ENCODE measurements at regions not wholly inside any gene's neighbourhood (a gene's known extent, or its start where the extent isn't known, plus 50 kb on each side); places are given as distances from the start of the nearest gene placed in this dataset.

- H3K4me1 Mint-ChIP-seq: peaks cover 21% of the 10 kb centered on the region
- no peak for TF ChIP-seq CTCF (IDR thresholded peaks at IDR 0.05; ENCODE audit: unreplicated experiment)
- H3K36me3 Mint-ChIP-seq: no peaks in the 10 kb centered on the region
- H3K4me3 Mint-ChIP-seq: no peak overlapping the region
- DNase-seq (ENCODE audit: low spot score in 2 of 2, unreplicated experiment in 2 of 2): no peak
- H3K27me3 Mint-ChIP-seq (ENCODE audit: low read depth): peaks cover 8% of the 10 kb centered on the region
- H3K27ac Mint-ChIP-seq: no peak overlapping the region
- no peaks in the 10 kb centered on the region for H3K9me3 Mint-ChIP-seq
These were observed 127.7 kb downstream of the SOCS6 start for GRCh38 chr18:70416496-70416895.

GRCh38 chr18:70415823-70416488 is 127.1 kb downstream of the SOCS6 start:
- no peak for TF ChIP-seq CTCF (IDR thresholded peaks at IDR 0.05; ENCODE audit: unreplicated experiment)
- no peak for DNase-seq (ENCODE audit: low spot score in 2 of 2, unreplicated experiment in 2 of 2)
- Mint-ChIP-seq H3K9me3 (no peaks in the 10 kb centered on the region), H3K4me3 (no peak overlapping the region), H3K4me1 (peaks cover 20% of the 10 kb centered on the region), H3K27ac (no peak overlapping the region), H3K27me3 (ENCODE audit: low read depth) (peaks cover 8% of the 10 kb centered on the region), H3K36me3 (no peaks in the 10 kb centered on the region)

GRCh38 chr18:70414315-70414900 is 125.6 kb downstream of the SOCS6 start:
- Mint-ChIP-seq H3K4me3 (no peak overlapping the region), H3K9me3 (no peaks in the 10 kb centered on the region), H3K27me3 (ENCODE audit: low read depth) (peaks cover 7% of the 10 kb centered on the region), H3K27ac (no peak overlapping the region), H3K36me3 (no peaks in the 10 kb centered on the region), H3K4me1 (peaks cover 14% of the 10 kb centered on the region)
- DNase-seq (ENCODE audit: low spot score in 2 of 2, unreplicated experiment in 2 of 2): no peak
- no peak for TF ChIP-seq CTCF (IDR thresholded peaks at IDR 0.05; ENCODE audit: unreplicated experiment)

- Mint-ChIP-seq H3K4me3 (no peak overlapping the region), H3K27me3 (ENCODE audit: low read depth) (peaks cover 5% of the 10 kb centered on the region), H3K36me3 (no peaks in the 10 kb centered on the region), H3K4me1 (peaks cover 6% of the 10 kb centered on the region), H3K27ac (no peak overlapping the region), H3K9me3 (no peaks in the 10 kb centered on the region)
- no peak for TF ChIP-seq CTCF (IDR thresholded peaks at IDR 0.05; ENCODE audit: unreplicated experiment)
- DNase-seq (ENCODE audit: low spot score in 2 of 2, unreplicated experiment in 2 of 2): no peak
These were observed 124.6 kb downstream of the SOCS6 start for GRCh38 chr18:70413455-70413854.

GRCh38 chr18:70411876-70412435 is 123.1 kb downstream of the SOCS6 start:
- Mint-ChIP-seq H3K27ac (no peak overlapping the region), H3K9me3 (no peaks in the 10 kb centered on the region), H3K4me3 (no peak overlapping the region), H3K36me3 (no peaks in the 10 kb centered on the region), H3K27me3 (ENCODE audit: low read depth) (peaks cover 5% of the 10 kb centered on the region), H3K4me1 (peaks cover 6% of the 10 kb centered on the region)
- no peak for DNase-seq (ENCODE audit: low spot score in 2 of 2, unreplicated experiment in 2 of 2)
- no peak for TF ChIP-seq CTCF (IDR thresholded peaks at IDR 0.05; ENCODE audit: unreplicated experiment)
